Adrenal gland (tissue), 9 donors: ENCODE measurements at regions not wholly inside any gene's neighbourhood (a gene's known extent, or its start where the extent isn't known, plus 50 kb on each side); places are given as distances from the start of the nearest gene placed in this dataset.

Experiments used
- DNase-seq, 7 donors: peaks; one replicate each; pipeline ENCODE4 v3.0.0-alpha.2; 2019 to 2020
- H3K27ac ChIP-seq, 5 donors: fragments of 200-600 bp; sonication (generic) in 4 of 5; 1 replicate in 3 of 5; 2 replicates in 2 of 5; pipeline versions ENCODE4 v1.5.1 to v1.8.0; 2016 to 2020; ENCODE audit warnings: mild to moderate bottlenecking in 1 of 5
- H3K27me3 ChIP-seq: fragments of 200-600 bp; 2 replicates; pipeline ENCODE4 v1.8.0; 2021
- H3K36me3 ChIP-seq, 2 donors: fragments of 200-600 bp; replicated peaks in 1 of 2; 1 replicate in 1 of 2; 2 replicates in 1 of 2; pipeline versions ENCODE4 v1.5.1 to v1.8.0; 2018 to 2022
- H3K4me1 ChIP-seq, 2 donors: fragments of 200-600 bp; replicated peaks in 1 of 2; 1 replicate in 1 of 2; 2 replicates in 1 of 2; pipeline versions ENCODE4 v1.5.1 to v1.8.0; 2018 to 2021
- H3K4me3 ChIP-seq, 4 donors: fragments of 200-600 bp; sonication (generic) in 3 of 4; one replicate each; pipeline ENCODE4 v1.5.1; 2016 to 2018
- H3K9me3 ChIP-seq, 3 donors: fragments of 200-600 bp; sonication (generic) in 1 of 3; replicated peaks in 1 of 3; 1 replicate in 2 of 3; 2 replicates in 1 of 3; pipeline versions ENCODE4 v1.5.1 to v1.8.0; 2016 to 2021
- POLR2A ChIP-seq, 2 donors: fragments of 450-650 bp; IDR thresholded peaks; one replicate each; pipeline ENCODE4 v1.6.1; 2017; ENCODE audit warnings: antibody characterized with exemption in 2 of 2, mild to moderate bottlenecking in 2 of 2, moderate library complexity in 1 of 2
- WGBS, 4 donors: extraction: QIAGEN DNeasy Blood & Tissue Kit in 2 of 4; methylation state at CpG; one replicate each; pipeline versions ENCODE4 v1.1.5 to v1.1.7; 2013 to 2017; 5-methylcytosine and 5-hydroxymethylcytosine counted together
- intact Hi-C, 2 donors: fragments of 100-400 bp; cut with DNase I; formaldehyde crosslinking; loops; one replicate each; pipeline versions ENCODE4 v1.14.1 to v1.15.0; 2022 to 2023
- TF ChIP-seq, protein P1 (sequence below), 6 experiments: fragments of 450-650 bp in 4 of 6; fragments of 200-600 bp in 2 of 6; sonication (generic) in 1 of 6; IDR thresholded peaks; 1 replicate in 5 of 6; 2 replicates in 1 of 6; pipeline versions ENCODE4 v1.5.1 to v1.8.0; 2016 to 2021; ENCODE audit warnings: antibody characterized with exemption in 6 of 6, mild to moderate bottlenecking in 2 of 6, moderate library complexity in 1 of 6
- donor health status: healthy with polysubstance abuse.
- donor health status: Bipolar disorder and iron deficiency.
- donor health status: DM: yes; HTN: yes; CAD: no.
- donor health status: DM: no; HTN: no; CAD: no.
- donor health status: DM: no; HTN: no; CAD: no.

- no peak for DNase-seq
- 74 to 82% (median 78%) methylated on average over 2 of the region's 2 CpGs for WGBS, 4 donors
- Histone ChIP-seq H3K36me3 (no peaks in the 10 kb centered on the region), H3K27ac (no peak overlapping the region), H3K4me1 (no peaks in the 10 kb centered on the region), H3K9me3 (no peaks in the 10 kb centered on the region), H3K4me3 (no peak overlapping the region), H3K27me3 (no peaks in the 10 kb centered on the region)
- intact Hi-C loops: no loop called here
- TF ChIP-seq, protein P1, sequence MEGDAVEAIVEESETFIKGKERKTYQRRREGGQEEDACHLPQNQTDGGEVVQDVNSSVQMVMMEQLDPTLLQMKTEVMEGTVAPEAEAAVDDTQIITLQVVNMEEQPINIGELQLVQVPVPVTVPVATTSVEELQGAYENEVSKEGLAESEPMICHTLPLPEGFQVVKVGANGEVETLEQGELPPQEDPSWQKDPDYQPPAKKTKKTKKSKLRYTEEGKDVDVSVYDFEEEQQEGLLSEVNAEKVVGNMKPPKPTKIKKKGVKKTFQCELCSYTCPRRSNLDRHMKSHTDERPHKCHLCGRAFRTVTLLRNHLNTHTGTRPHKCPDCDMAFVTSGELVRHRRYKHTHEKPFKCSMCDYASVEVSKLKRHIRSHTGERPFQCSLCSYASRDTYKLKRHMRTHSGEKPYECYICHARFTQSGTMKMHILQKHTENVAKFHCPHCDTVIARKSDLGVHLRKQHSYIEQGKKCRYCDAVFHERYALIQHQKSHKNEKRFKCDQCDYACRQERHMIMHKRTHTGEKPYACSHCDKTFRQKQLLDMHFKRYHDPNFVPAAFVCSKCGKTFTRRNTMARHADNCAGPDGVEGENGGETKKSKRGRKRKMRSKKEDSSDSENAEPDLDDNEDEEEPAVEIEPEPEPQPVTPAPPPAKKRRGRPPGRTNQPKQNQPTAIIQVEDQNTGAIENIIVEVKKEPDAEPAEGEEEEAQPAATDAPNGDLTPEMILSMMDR (IDR thresholded peaks at IDR 0.05): no peak
Measured at GRCh38 chr3:34924961-34925360, 714.4 kb upstream of the ARPP21 start.

DNA sequence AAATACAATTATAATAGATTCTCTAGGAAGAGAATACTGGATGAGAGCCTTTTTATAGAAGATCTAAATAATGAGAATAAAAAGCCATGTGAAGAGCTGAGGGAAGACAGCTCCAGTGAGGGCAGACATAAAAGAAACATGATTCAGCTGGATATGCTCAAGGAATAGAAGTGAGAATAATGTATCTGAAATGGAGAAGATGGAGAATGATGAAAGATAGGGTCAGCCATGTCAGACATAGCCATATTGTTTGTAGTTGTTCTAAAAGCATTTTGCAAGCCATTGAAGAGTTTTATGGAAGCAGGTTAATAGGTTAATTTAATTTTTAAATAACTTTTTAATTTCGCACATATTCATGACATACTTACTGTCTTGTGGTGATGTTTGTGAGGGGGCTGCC, 713.5 kb upstream of the ARPP21 start:
- no peak for DNase-seq
- Histone ChIP-seq H3K4me1 (no peaks in the 10 kb centered on the region), H3K36me3 (no peaks in the 10 kb centered on the region), H3K9me3 (no peaks in the 10 kb centered on the region), H3K27me3 (no peaks in the 10 kb centered on the region), H3K27ac (no peak overlapping the region), H3K4me3 (no peak overlapping the region)
- intact Hi-C loops: no loop called here
- no peak for TF ChIP-seq POLR2A (IDR thresholded peaks at IDR 0.05)
- TF ChIP-seq, protein P1 (IDR thresholded peaks at IDR 0.05): no peak
- WGBS, 4 donors: 52 to 70% (median 65%) methylated on average over 1 of the region's 1 CpG

DNA sequence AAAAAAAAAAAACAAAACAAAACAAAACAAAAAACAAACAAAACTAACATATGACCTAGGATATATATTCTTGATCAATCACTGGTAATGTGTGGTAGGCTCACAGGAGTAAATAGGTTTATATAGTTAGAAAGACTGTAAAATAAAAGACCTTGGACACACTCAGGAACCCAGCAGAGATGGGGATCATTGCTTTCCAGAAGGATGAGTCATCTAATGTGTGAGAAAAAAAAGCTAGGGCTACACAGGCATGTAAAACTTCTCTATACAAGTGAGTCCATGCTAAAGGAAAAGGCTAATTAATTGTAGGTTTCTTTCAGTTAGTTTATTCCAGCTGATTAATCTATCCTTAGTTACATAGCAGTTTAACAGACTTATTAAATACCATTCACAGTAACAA, 710.3 kb upstream of the ARPP21 start:
- intact Hi-C loops: no loop called here
- no peak overlapping the region for H3K4me3 ChIP-seq
- H3K27ac ChIP-seq: no peak overlapping the region
- H3K36me3 ChIP-seq: no peaks in the 10 kb centered on the region
- no peak for DNase-seq
- no peaks in the 10 kb centered on the region for H3K9me3 ChIP-seq
- H3K4me1 ChIP-seq: no peaks in the 10 kb centered on the region
- H3K27me3 ChIP-seq: no peaks in the 10 kb centered on the region
- TF ChIP-seq, protein P1 (IDR thresholded peaks at IDR 0.05): no peak
- no peak for TF ChIP-seq POLR2A (IDR thresholded peaks at IDR 0.05)

GRCh38 chr3:34934660-34935059, 704.7 kb upstream of the ARPP21 start:
- Histone ChIP-seq H3K27me3 (no peaks in the 10 kb centered on the region), H3K4me1 (no peaks in the 10 kb centered on the region), H3K4me3 (no peak overlapping the region), H3K27ac (no peak overlapping the region), H3K36me3 (no peaks in the 10 kb centered on the region), H3K9me3 (no peaks in the 10 kb centered on the region)
- TF ChIP-seq, protein P1 (IDR thresholded peaks at IDR 0.05): no peak
- TF ChIP-seq POLR2A (IDR thresholded peaks at IDR 0.05): no peak
- no peak for DNase-seq
- intact Hi-C loops: no loop called here
